Endothelial cell of umbilical vein (primary cell): ENCODE measurements at regions not wholly inside any gene's neighbourhood (a gene's known extent, or its start where the extent isn't known, plus 50 kb on each side); places are given as distances from the start of the nearest gene placed in this dataset.

Source experiments
- BruUV-seq: library from RNA; stranded (reverse); fragments of 400-500 nt; replicated peaks from 2 replicates; lab custom pipeline; 2021; lab: Mats Ljungman, UMichigan
- CTCF ChIA-PET: fragments of 300-600, 350-600 bp; sonication (Branson Sonifier 250); formaldehyde crosslinking; loops from one replicate; lab custom pipeline; 2021; ENCODE audit warnings: antibody characterized with exemption, inconsistent platforms; lab: Charles Lee
- POLR2A ChIA-PET: fragments of 300-600, 350-600 bp; sonication (Branson Sonifier 250); formaldehyde crosslinking; loops from one replicate; lab custom pipeline; 2021; ENCODE audit warnings: antibody characterized with exemption, inconsistent platforms; lab: Charles Lee
- DNase-seq: peaks from one replicate; pipeline ENCODE4 v3.0.0-alpha.2; 2011; ENCODE audit warnings: low read depth, low spot score
- FAIRE-seq: peaks from 2 replicates; lab custom pipeline; 2011; peaks lifted over from hg19 to GRCh38; lab: Jason Lieb, UNC
- H2AFZ ChIP-seq: 2 replicates; pipeline ENCODE4 v1.6.0; 2012; ENCODE audit warnings: low read depth, low read length, control low read depth, inconsistent platforms
- H3K27ac ChIP-seq: 2 replicates; pipeline ENCODE4 v1.5.1; 2011; ENCODE audit warnings: low read depth, mild to moderate bottlenecking, control low read depth, low read length, moderate library complexity; ENCODE audit not compliant: insufficient read depth
- H3K27me3 ChIP-seq, 2 experiments: 2 replicates each; pipeline versions ENCODE4 v1.6.0 to v1.6.1; 2011; ENCODE audit warnings: low read length in 2 of 2, mixed read lengths in 1 of 2; ENCODE audit not compliant: control insufficient read depth in 2 of 2, insufficient read depth in 2 of 2
- H3K36me3 ChIP-seq, 2 experiments: 2 replicates in 1 of 2; 3 replicates in 1 of 2; pipeline ENCODE4 v1.5.1; 2011; ENCODE audit warnings: low read length in 2 of 2, mild to moderate bottlenecking in 1 of 2, moderate library complexity in 1 of 2; ENCODE audit not compliant: control insufficient read depth in 2 of 2, insufficient read depth in 2 of 2; ENCODE audit errors: extremely low read depth in 1 of 2
- H3K4me1 ChIP-seq: 3 replicates; pipeline ENCODE4 v1.5.1; 2011; ENCODE audit warnings: mild to moderate bottlenecking, low read length; ENCODE audit not compliant: control insufficient read depth, insufficient read depth; ENCODE audit errors: extremely low read depth
- H3K4me2 ChIP-seq: 2 replicates; pipeline ENCODE4 v1.6.1; 2011; ENCODE audit warnings: low read length, control low read depth, mixed read lengths; ENCODE audit not compliant: insufficient read depth
- H3K4me3 ChIP-seq, 3 experiments: fragments of 200-600 bp in 1 of 3; sonication (generic), shearing (Covaris generic) in 1 of 3; replicated peaks in 1 of 3; 2 replicates each; pipeline ENCODE4 v1.5.1; 2011 to 2016; ENCODE audit warnings: control low read depth in 3 of 3, low read length in 3 of 3, mild to moderate bottlenecking in 2 of 3, inconsistent platforms in 1 of 3, low read depth in 1 of 3, moderate library complexity in 1 of 3; ENCODE audit not compliant: insufficient read depth in 1 of 3
- H3K79me2 ChIP-seq: 2 replicates; pipeline ENCODE4 v1.6.0; 2012; ENCODE audit warnings: low read length, inconsistent platforms; ENCODE audit not compliant: control insufficient read depth, insufficient read depth
- H3K9ac ChIP-seq: replicated peaks from 2 replicates; pipeline ENCODE3; 2011; ENCODE audit warnings: low read length, control low read depth; ENCODE audit not compliant: insufficient read depth; ENCODE audit errors: extremely low read depth
- H3K9me1 ChIP-seq: replicated peaks from 3 replicates; pipeline ENCODE4 v1.6.0; 2011; ENCODE audit warnings: mild to moderate bottlenecking, low read length; ENCODE audit not compliant: control insufficient read depth, insufficient read depth; ENCODE audit errors: extremely low read depth
- H3K9me3 ChIP-seq: replicated peaks from 2 replicates; pipeline ENCODE4 v1.5.1; 2012; ENCODE audit warnings: low read length, inconsistent platforms; ENCODE audit not compliant: control insufficient read depth, insufficient read depth
- H4K20me1 ChIP-seq: replicated peaks from 2 replicates; pipeline ENCODE3; 2011; ENCODE audit warnings: mild to moderate bottlenecking, low read length; ENCODE audit not compliant: control insufficient read depth, insufficient read depth; ENCODE audit errors: extremely low read depth
- EZH2 ChIP-seq: IDR thresholded peaks from 2 replicates; pipeline ENCODE4 v1.6.1; 2012; ENCODE audit warnings: borderline replicate concordance, low read depth, mild to moderate bottlenecking, moderate library complexity, low read length, inconsistent platforms; ENCODE audit not compliant: severe bottlenecking
- FOS ChIP-seq: IDR thresholded peaks from 2 replicates; pipeline ENCODE4 v1.6.1; 2011; ENCODE audit warnings: mild to moderate bottlenecking, low read length, moderate library complexity, borderline replicate concordance; ENCODE audit not compliant: insufficient read depth
- GATA2 ChIP-seq: IDR thresholded peaks from 2 replicates; pipeline ENCODE4 v1.7.0; 2011; ENCODE audit warnings: low read depth, mild to moderate bottlenecking, moderate library complexity, mixed read lengths, low read length; ENCODE audit not compliant: insufficient read length, insufficient read depth
- JUN ChIP-seq: IDR thresholded peaks from 2 replicates; pipeline ENCODE4 v1.6.1; 2011; ENCODE audit warnings: borderline replicate concordance, low read depth; ENCODE audit not compliant: insufficient read length, insufficient read depth
- MAX ChIP-seq: IDR thresholded peaks from 2 replicates; pipeline ENCODE4 v1.6.1; 2011; ENCODE audit not compliant: insufficient read depth, insufficient read length
- MYC ChIP-seq: IDR thresholded peaks from one replicate; pipeline ENCODE4 v1.6.1; 2011; ENCODE audit warnings: mild to moderate bottlenecking, low read depth, low read length
- POLR2A ChIP-seq: IDR thresholded peaks from 2 replicates; pipeline ENCODE4 v1.6.1; 2012; ENCODE audit warnings: low read depth, mild to moderate bottlenecking, control low read depth, low read length
- POLR2AphosphoS5 ChIP-seq: IDR thresholded peaks from 2 replicates; pipeline ENCODE4 v1.6.1; 2012; ENCODE audit warnings: low read depth, mild to moderate bottlenecking, control low read depth, low read length, moderate library complexity; ENCODE audit not compliant: insufficient read depth
- dilution Hi-C: fragments of 300-500 bp; cut with MboI; formaldehyde crosslinking; loops from one replicate; pipeline ENCODE4 v1.15.0; 2019; ENCODE audit warnings: low sequenced_read_pairs; ENCODE audit not compliant: extremely low pct_ligation_motif_present
- intact Hi-C: fragments of 100-400 bp; cut with micrococcal nuclease; formaldehyde crosslinking; loops from one replicate; pipeline ENCODE4 v1.10.0; 2022
- TF ChIP-seq, protein P1 (sequence below), 2 donors: IDR thresholded peaks; 1 replicate in 1 of 2; 2 replicates in 1 of 2; pipeline ENCODE4 v1.5.1; 2011; ENCODE audit warnings: low read length in 2 of 2, mild to moderate bottlenecking in 2 of 2, moderate library complexity in 2 of 2, control low read depth in 1 of 2, inconsistent platforms in 1 of 2, low read depth in 1 of 2; ENCODE audit not compliant: insufficient read depth in 1 of 2; ENCODE audit errors: extremely low read depth in 1 of 2

DNA sequence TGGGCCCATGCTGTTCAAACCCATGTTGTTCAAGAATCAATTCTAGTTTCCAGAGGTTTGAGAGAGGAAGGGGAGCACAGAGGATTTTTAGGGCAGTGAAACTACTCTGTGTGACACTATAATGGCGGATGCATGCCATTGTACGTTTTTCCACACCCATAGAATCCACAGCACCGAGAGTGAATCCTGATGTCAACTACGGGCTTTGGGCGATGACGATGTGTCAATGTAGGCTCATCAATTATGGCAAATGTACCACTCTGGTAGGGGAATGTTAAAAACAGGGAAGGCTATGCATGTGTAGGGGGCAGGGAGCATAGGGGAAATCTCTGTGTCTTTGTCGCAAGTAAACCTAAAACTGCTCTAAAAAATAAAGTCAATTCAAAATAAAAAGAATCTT is 70.7 kb upstream of the UBAC2 start:
- intact Hi-C loops = no loop called here
- no peak for FAIRE-seq
- H4K20me1 ChIP-seq = no peaks in the 10 kb centered on the region
- no peak overlapping the region for H3K4me2 ChIP-seq
- BruUV-seq = no TSS peak
- no peak for DNase-seq
- CTCF ChIA-PET = interaction anchor here (1.3 to 1.4 kb wide), 2 partner anchors 11 to 14 kb away, joined by 4 read pairs; no protein-coding TSS in a partner anchor
- no peak overlapping the region for H3K27ac ChIP-seq
- H3K4me3 ChIP-seq = no peak overlapping the region
- H3K27me3 ChIP-seq = peaks cover 6% of the 10 kb centered on the region in 2 experiments
- no peaks in the 10 kb centered on the region for H3K79me2 ChIP-seq
- POLR2A ChIA-PET = no interaction called here
- H3K4me1 ChIP-seq = peaks cover 6% of the 10 kb centered on the region
- TF ChIP-seq, protein P1, sequence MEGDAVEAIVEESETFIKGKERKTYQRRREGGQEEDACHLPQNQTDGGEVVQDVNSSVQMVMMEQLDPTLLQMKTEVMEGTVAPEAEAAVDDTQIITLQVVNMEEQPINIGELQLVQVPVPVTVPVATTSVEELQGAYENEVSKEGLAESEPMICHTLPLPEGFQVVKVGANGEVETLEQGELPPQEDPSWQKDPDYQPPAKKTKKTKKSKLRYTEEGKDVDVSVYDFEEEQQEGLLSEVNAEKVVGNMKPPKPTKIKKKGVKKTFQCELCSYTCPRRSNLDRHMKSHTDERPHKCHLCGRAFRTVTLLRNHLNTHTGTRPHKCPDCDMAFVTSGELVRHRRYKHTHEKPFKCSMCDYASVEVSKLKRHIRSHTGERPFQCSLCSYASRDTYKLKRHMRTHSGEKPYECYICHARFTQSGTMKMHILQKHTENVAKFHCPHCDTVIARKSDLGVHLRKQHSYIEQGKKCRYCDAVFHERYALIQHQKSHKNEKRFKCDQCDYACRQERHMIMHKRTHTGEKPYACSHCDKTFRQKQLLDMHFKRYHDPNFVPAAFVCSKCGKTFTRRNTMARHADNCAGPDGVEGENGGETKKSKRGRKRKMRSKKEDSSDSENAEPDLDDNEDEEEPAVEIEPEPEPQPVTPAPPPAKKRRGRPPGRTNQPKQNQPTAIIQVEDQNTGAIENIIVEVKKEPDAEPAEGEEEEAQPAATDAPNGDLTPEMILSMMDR (IDR thresholded peaks at IDR 0.05; ENCODE audit: extremely low read depth in 1 of 2, insufficient read depth in 1 of 2, low read depth in 1 of 2, low read length in 2 of 2) = no peak
- no peak for TF ChIP-seq MAX
- TF ChIP-seq GATA2 = no peak
- TF ChIP-seq JUN = no peak
- TF ChIP-seq FOS = no peak
- no peak for TF ChIP-seq POLR2AphosphoS5
- no peak for TF ChIP-seq EZH2
- no peak for TF ChIP-seq POLR2A
- TF ChIP-seq MYC = no peak
- no peaks in the 10 kb centered on the region for H3K36me3 ChIP-seq
- H2AFZ ChIP-seq = no peak overlapping the region
- H3K9me3 ChIP-seq = no peaks in the 10 kb centered on the region
- H3K9me1 ChIP-seq = no peaks in the 10 kb centered on the region
- dilution Hi-C loops = no loop called here
- no peak overlapping the region for H3K9ac ChIP-seq
